Kidney epithelial cell (primary cell): ENCODE measurements at regions not wholly inside any gene's neighbourhood (a gene's known extent, or its start where the extent isn't known, plus 50 kb on each side); places are given as distances from the start of the nearest gene placed in this dataset.

Experiments
- DNase-seq: peaks from one replicate; pipeline ENCODE4 v3.0.0-alpha.2; 2010; ENCODE audit warnings: low read depth
- H3K27me3 ChIP-seq: 2 replicates; pipeline ENCODE4 v1.6.0; 2011; ENCODE audit warnings: low read length; ENCODE audit not compliant: control insufficient read depth, insufficient read depth
- H3K36me3 ChIP-seq: 2 replicates; pipeline ENCODE4 v1.5.1; 2011; ENCODE audit warnings: low read length; ENCODE audit not compliant: control insufficient read depth, insufficient read depth
- H3K4me3 ChIP-seq: 2 replicates; pipeline ENCODE4 v1.5.1; 2011; ENCODE audit warnings: low read depth, mild to moderate bottlenecking, control low read depth, low read length
- CTCF ChIP-seq: IDR thresholded peaks from 2 replicates; pipeline ENCODE4 v1.5.1; 2011; ENCODE audit warnings: mild to moderate bottlenecking, moderate library complexity, low read length, control low read depth, inconsistent platforms; ENCODE audit not compliant: insufficient read depth, poor library complexity, severe bottlenecking

GRCh38 chr4:138096384-138097062 is 145.6 kb downstream of the SLC7A11 start:
- DNase-seq: no peak
- Histone ChIP-seq H3K4me3 (no peak overlapping the region), H3K27me3 (no peaks in the 10 kb centered on the region), H3K36me3 (no peaks in the 10 kb centered on the region)
- TF ChIP-seq CTCF: no peak

GRCh38 chr4:138095378-138095777 is 146.8 kb downstream of the SLC7A11 start:
- DNase-seq: no peak
- H3K4me3 ChIP-seq: no peak overlapping the region
- H3K36me3 ChIP-seq: no peaks in the 10 kb centered on the region
- TF ChIP-seq CTCF: no peak
- H3K27me3 ChIP-seq: no peaks in the 10 kb centered on the region

- no peak for TF ChIP-seq CTCF
- no peaks in the 10 kb centered on the region for H3K36me3 ChIP-seq
- no peak for DNase-seq
- no peaks in the 10 kb centered on the region for H3K27me3 ChIP-seq
- H3K4me3 ChIP-seq: no peak overlapping the region
Measured at GRCh38 chr4:138092060-138092459, 150.1 kb downstream of the SLC7A11 start.

- Histone ChIP-seq H3K4me3 (no peak overlapping the region), H3K36me3 (no peaks in the 10 kb centered on the region), H3K27me3 (no peaks in the 10 kb centered on the region)
- no peak for TF ChIP-seq CTCF
- no peak for DNase-seq
Measured at GRCh38 chr4:138090918-138091676, 151.1 kb downstream of the SLC7A11 start.

- no peaks in the 10 kb centered on the region for H3K27me3 ChIP-seq
- peak; percentile 26 for DNase-seq
- peak; percentile 58 for TF ChIP-seq CTCF
- no peaks in the 10 kb centered on the region for H3K36me3 ChIP-seq
- H3K4me3 ChIP-seq: peak overlapping the region; percentile 31
Measured at GRCh38 chr4:138090150-138090917, 151.8 kb downstream of the SLC7A11 start.
